Panc1 (cell line): ENCODE measurements at regions not wholly inside any gene's neighbourhood (a gene's known extent, or its start where the extent isn't known, plus 50 kb on each side); places are given as distances from the start of the nearest gene placed in this dataset.

Source experiments
- CTCF ChIP-seq: fragments of 450-650 bp; IDR thresholded peaks from 2 replicates; pipeline ENCODE4 v1.5.1; 2017; ENCODE audit warnings: mild to moderate bottlenecking
- POLR2AphosphoS5 ChIP-seq: IDR thresholded peaks from 2 replicates; pipeline ENCODE4 v1.6.1; 2012; ENCODE audit warnings: mild to moderate bottlenecking, low read depth, low read length, moderate library complexity
- REST ChIP-seq, 2 experiments: IDR thresholded peaks; 2 replicates each; pipeline ENCODE4 v1.6.1; 2011 to 2012; ENCODE audit warnings: low read depth in 2 of 2, control low read depth in 1 of 2, low read length in 1 of 2, mild to moderate bottlenecking in 1 of 2, moderate library complexity in 1 of 2; ENCODE audit not compliant: insufficient read depth in 1 of 2
- SIN3A ChIP-seq: IDR thresholded peaks from 2 replicates; pipeline ENCODE4 v1.6.1; 2012; ENCODE audit warnings: low read depth, mild to moderate bottlenecking, low read length, moderate library complexity, borderline replicate concordance; ENCODE audit not compliant: insufficient read depth

GRCh38 chr17:51512220-51512907, 252.0 kb downstream of the UTP18 start:
- TF ChIP-seq CTCF = no peak
- TF ChIP-seq REST (IDR thresholded peaks at IDR 0.05; ENCODE audit: insufficient read depth in 1 of 2, low read depth in 2 of 2, low read length in 1 of 2) = no peak
- TF ChIP-seq POLR2AphosphoS5 = no peak
- no peak for TF ChIP-seq SIN3A
